Activated CD8-positive, alpha-beta memory T cell treated with anti-CD3 and anti-CD28 coated beads, Interleukin-2, amount 50 U/mL, for 1 hour (primary cell): ENCODE measurements at regions not wholly inside any gene's neighbourhood (a gene's known extent, or its start where the extent isn't known, plus 50 kb on each side); places are given as distances from the start of the nearest gene placed in this dataset.
"Not testable (repeated sequence)": the region's sequence is repeated elsewhere in the genome, so short reads cannot be mapped to it uniquely, and the experiment has no call there.

Experiments
- DNase-seq: peaks from one replicate; pipeline ENCODE4 v3.0.0-alpha.2; 2020; ENCODE audit errors: extremely low read depth

DNA sequence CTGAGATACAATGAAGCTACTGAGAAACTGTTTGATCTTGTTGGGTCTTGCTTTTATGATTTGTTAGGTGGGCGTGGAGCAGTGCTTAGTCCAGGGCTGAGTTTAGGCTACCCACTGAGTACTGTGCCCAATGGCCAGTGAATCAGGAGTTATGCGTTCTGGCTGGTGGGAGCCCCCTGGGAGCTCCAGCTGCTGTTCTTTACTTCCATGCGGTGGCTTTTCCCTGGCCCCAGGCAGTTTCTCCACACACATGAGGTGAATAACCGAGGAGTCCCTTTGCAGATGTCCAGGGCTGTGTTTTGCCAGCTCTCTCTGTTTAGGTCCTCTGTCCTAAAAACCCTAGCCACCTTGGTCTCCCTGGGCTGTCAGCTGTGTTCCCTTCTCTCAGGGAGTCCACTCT, 106.5 kb downstream of the KLF13 start:
- DNase-seq = no peak

GRCh38 chr15:31433574-31433973, 106.9 kb downstream of the KLF13 start:
- DNase-seq = no peak

GRCh38 chr15:31434275-31434587, 107.6 kb downstream of the KLF13 start:
- DNase-seq = no peak

- peak; percentile 66 for DNase-seq
Measured at GRCh38 chr15:31434588-31435260, 108.1 kb downstream of the KLF13 start.

- DNase-seq = peak; percentile 74
Measured at GRCh38 chr15:31435261-31435911, 108.8 kb downstream of the KLF13 start.

- no peak for DNase-seq
Measured at GRCh38 chr15:31435912-31436628, 109.4 kb downstream of the KLF13 start.

DNA sequence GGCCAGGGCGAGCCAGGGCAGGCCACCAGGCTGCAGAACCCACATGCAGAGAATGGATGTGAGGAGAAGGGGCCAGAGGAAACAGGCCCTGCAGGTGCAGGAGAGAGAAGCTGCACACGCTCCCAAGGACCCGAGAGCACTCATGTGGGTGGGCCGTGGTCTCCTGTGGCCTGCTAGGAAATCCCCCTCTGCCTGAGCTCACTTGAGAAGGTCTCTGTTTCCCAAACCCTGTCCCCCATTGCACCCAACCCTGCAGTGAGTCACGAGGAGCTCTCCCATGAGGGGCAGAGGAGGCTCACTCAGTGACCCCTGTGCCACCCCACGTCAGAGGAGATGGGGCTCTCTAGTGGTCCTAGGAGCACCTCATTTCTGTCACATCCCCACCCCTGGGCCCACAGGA, 111.1 kb downstream of the KLF13 start:
- no peak for DNase-seq

DNA sequence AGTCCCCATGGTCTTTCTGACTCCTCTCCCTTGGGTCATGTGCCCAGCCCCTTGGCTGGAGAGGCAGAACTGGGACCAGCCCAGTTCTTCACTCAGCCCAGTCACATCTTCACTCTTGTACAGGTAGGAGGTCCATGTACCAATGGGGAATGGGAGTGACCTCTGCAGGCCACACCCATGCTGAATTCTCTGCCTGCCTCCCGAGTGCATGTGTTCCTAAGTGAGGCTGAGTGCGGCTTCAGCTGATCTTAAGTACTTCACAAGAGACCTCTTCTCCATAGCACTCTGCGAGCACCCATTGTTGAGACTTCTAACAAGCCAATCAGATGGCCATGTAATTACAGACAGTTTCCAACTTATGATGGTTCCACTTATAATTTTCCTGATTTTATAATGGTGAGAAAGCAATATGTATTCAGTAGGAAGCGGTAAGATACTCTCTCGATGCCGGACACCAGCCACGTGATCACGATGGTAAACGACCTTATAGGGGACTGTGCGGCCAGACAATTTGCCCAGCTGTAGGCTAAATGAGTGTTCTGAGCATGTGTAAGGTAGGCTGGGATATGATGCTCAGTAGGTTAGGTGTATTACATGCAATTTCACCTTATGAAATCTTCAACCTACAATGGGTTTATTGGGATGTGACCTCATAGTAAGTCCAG, 112.1 kb downstream of the KLF13 start:
- no peak for DNase-seq

- DNase-seq = no peak
Measured at GRCh38 chr15:31439328-31439727, 112.7 kb downstream of the KLF13 start.

DNA sequence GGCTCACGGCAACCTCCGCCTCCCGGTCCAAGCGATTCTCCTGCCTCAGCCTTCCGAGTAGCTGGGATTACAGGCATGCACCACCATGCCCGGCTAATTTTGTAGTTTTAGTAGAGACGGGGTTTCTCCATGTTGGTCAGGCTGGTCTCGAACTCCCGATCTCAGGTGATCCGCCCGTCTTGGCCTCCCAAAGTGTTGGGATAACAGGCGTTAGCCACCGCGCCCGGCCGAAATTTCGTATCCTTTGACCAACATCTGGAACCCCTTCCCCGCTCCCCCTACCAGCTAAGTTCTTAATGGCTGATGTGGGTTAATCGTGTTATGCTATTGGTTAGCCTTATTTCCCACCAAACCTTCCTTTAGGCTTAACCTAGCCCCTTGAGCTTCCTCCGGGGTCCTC, 113.6 kb downstream of the KLF13 start:
- DNase-seq = not testable (repeated sequence)

- no peak for DNase-seq
Measured at GRCh38 chr15:31440754-31441311, 114.2 kb downstream of the KLF13 start.

GRCh38 chr15:31442226-31442625, 115.6 kb downstream of the KLF13 start:
- no peak for DNase-seq

- DNase-seq = no peak
Measured at GRCh38 chr15:31442699-31443111, 116.1 kb downstream of the KLF13 start.

- no peak for DNase-seq
Measured at GRCh38 chr15:31444844-31445243, 118.2 kb downstream of the KLF13 start.

- no peak for DNase-seq
Measured at GRCh38 chr15:31446546-31446945, 119.9 kb downstream of the KLF13 start.

GRCh38 chr15:31447931-31448634, 121.4 kb downstream of the KLF13 start:
- DNase-seq = no peak

DNA sequence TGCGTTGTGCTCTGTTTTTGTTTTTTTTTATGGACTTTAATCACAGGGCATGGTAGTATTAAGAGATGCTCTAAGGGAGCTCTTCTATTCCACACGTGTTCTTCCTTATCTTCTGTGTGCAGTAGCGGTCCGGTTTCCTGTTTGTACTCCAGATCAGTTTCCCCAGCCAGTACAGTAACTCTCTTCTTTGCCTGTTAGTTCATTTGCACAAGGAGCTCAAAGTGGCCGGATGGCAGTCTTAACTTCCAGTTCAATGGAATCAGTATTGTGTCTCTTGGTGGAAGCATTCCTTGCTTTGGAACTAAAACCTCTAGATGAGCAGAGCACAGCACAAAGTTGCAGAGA, 122.0 kb downstream of the KLF13 start:
- no peak for DNase-seq

- no peak for DNase-seq
Measured at GRCh38 chr15:31452595-31453557, 126.2 kb downstream of the KLF13 start.

DNA sequence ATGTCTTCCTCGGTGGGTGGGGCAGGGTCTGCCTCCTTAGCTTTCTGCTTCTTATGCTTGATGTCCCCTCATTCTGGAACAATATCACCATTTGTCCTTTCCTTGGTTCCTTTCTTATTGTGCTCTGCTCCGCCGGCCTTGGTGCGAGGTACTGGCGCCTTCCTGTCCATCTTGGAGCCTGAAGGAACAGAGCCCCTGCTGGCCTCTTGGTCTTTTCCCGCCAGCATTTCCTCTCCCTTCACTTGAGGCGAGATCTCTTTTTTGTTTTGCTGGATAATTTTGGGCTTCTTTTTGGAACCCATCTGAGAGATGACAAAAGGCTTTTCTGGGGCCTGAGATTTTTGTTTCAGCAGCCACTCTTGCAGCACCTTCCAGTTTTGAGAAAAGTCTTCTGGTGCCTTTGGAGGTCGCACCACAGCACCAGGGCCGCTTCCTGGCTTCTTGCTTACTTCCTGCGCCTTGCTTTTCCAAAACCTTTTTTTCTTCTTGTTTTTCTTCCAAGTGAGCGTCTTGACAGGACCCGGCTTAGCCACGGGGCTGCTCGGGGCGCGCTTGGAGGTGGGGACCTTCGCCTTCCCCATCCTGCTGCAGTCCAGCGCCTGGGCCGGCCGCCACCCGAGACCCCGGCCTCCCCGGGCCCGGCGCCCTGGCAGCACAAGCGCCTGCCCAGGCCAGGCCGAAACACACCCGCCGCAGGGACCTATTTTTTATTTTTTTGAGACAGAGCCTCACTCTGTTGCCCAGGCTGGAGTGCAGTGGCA, 127.1 kb downstream of the KLF13 start:
- no peak for DNase-seq

DNA sequence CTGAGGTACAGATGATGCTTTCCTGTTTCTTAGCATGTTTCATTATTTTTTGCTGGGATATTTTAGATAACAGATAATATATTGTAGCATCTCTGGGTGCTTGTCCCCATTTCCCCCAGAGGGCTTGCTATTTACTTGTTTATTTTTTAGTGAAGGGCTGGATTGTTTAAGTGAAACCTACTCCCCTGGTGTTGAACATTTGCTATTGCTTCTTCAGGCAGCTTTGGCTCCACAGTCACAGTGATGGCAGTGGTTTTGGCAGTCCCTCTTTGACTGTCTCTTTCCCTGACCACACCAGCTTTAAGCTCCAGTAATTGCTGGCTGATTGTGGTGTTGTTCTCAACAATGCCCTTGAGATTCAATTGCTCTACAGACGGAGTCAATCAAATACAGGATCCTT, 128.9 kb downstream of the KLF13 start:
- DNase-seq = no peak
